Esophagus squamous epithelium (tissue), 5 donors: ENCODE measurements at regions not wholly inside any gene's neighbourhood (a gene's known extent, or its start where the extent isn't known, plus 50 kb on each side); places are given as distances from the start of the nearest gene placed in this dataset.

Experiments used
- DNase-seq: peaks from one replicate; lab custom pipeline; 2025; lab: John Stamatoyannopoulos, UW
- H3K27ac ChIP-seq, 4 donors: fragments of 200-600 bp; sonication (generic); one replicate each; pipeline ENCODE4 v1.5.1; 2016 to 2019; ENCODE audit warnings: mild to moderate bottlenecking in 1 of 4
- H3K27me3 ChIP-seq, 4 donors: fragments of 200-600 bp; sonication (generic); 1 replicate in 3 of 4; 2 replicates in 1 of 4; pipeline versions ENCODE4 v1.5.1 to v1.6.0; 2017 to 2021; ENCODE audit warnings: antibody characterized with exemption in 1 of 4
- H3K36me3 ChIP-seq, 3 donors: fragments of 200-600 bp; sonication (generic); one replicate each; pipeline ENCODE4 v1.5.1; 2016 to 2019
- H3K4me1 ChIP-seq, 3 donors: fragments of 200-600 bp; sonication (generic); one replicate each; pipeline ENCODE4 v1.5.1; 2017 to 2019
- H3K4me3 ChIP-seq, 4 donors: fragments of 200-600 bp; sonication (generic); 1 replicate in 3 of 4; 2 replicates in 1 of 4; pipeline ENCODE4 v1.5.1; 2016 to 2019; ENCODE audit warnings: mild to moderate bottlenecking in 2 of 4, moderate library complexity in 1 of 4
- H3K9me3 ChIP-seq, 3 donors: fragments of 200-600 bp; sonication (generic); one replicate each; pipeline ENCODE4 v1.5.1; 2016 to 2019
- CTCF ChIP-seq, 6 experiments: fragments of 450-650 bp in 4 of 6; fragments of 200-600 bp in 2 of 6; sonication (generic) in 2 of 6; IDR thresholded peaks; one replicate each; pipeline ENCODE4 v1.5.1; 2016 to 2019; ENCODE audit warnings: antibody characterized with exemption in 6 of 6, mild to moderate bottlenecking in 4 of 6, moderate library complexity in 4 of 6
- POLR2A ChIP-seq, 4 donors: fragments of 450-650 bp; IDR thresholded peaks; one replicate each; pipeline ENCODE4 v1.6.1; 2017; ENCODE audit warnings: antibody characterized with exemption in 4 of 4, mild to moderate bottlenecking in 4 of 4, moderate library complexity in 3 of 4
- WGBS, 2 donors: methylation state at CpG; one replicate each; pipeline ENCODE4 v1.1.5; 2018; 5-methylcytosine and 5-hydroxymethylcytosine counted together
- intact Hi-C: fragments of 100-400 bp; cut with DNase I; formaldehyde crosslinking; loops from one replicate; pipeline ENCODE4 v1.15.0; 2022
- donor health status: DM: yes; HTN: yes; CAD: no.

- WGBS, 2 donors, result 81 to 86% methylated on average over 1 of the region's 1 CpG
- Histone ChIP-seq H3K27ac (no peak overlapping the region), H3K4me1 (no peaks in the 10 kb centered on the region), H3K4me3 (no peak overlapping the region), H3K9me3 (no peaks in the 10 kb centered on the region), H3K27me3 (no peaks in the 10 kb centered on the region), H3K36me3 (no peaks in the 10 kb centered on the region)
- intact Hi-C loops, result no loop called here
- TF ChIP-seq POLR2A (IDR thresholded peaks at IDR 0.05), result no peak
- no peak for TF ChIP-seq CTCF (IDR thresholded peaks at IDR 0.05)
- DNase-seq, result no peak
Observed at GRCh38 chr16:65279576-65279975, 157.7 kb upstream of the CDH11 start.

GRCh38 chr16:65278874-65279273 is 157.0 kb upstream of the CDH11 start:
- TF ChIP-seq CTCF (IDR thresholded peaks at IDR 0.05), result no peak
- no peak for TF ChIP-seq POLR2A (IDR thresholded peaks at IDR 0.05)
- H3K27me3 ChIP-seq, result no peaks in the 10 kb centered on the region
- no peak overlapping the region for H3K4me3 ChIP-seq
- no peaks in the 10 kb centered on the region for H3K36me3 ChIP-seq
- no peak overlapping the region for H3K27ac ChIP-seq
- WGBS, 2 donors, result 87 to 93% methylated on average over 4 to 6 of the region's 6 CpGs
- DNase-seq, result no peak
- H3K9me3 ChIP-seq, result no peaks in the 10 kb centered on the region
- intact Hi-C loops, result no loop called here
- H3K4me1 ChIP-seq, result no peaks in the 10 kb centered on the region

- no peaks in the 10 kb centered on the region for H3K27me3 ChIP-seq
- H3K27ac ChIP-seq, result no peak overlapping the region
- no peaks in the 10 kb centered on the region for H3K9me3 ChIP-seq
- no peaks in the 10 kb centered on the region for H3K4me1 ChIP-seq
- H3K36me3 ChIP-seq, result no peaks in the 10 kb centered on the region
- intact Hi-C loops, result no loop called here
- TF ChIP-seq POLR2A (IDR thresholded peaks at IDR 0.05) (no peak), CTCF (IDR thresholded peaks at IDR 0.05) (no peak)
- no peak for DNase-seq
- WGBS, 2 donors, result 23 to 40% methylated on average over 3 of the region's 3 CpGs
- no peak overlapping the region for H3K4me3 ChIP-seq
Observed at GRCh38 chr16:65274566-65274965, 152.7 kb upstream of the CDH11 start.

GRCh38 chr16:65272699-65273414 is 151.0 kb upstream of the CDH11 start:
- no peaks in the 10 kb centered on the region for H3K4me1 ChIP-seq
- H3K9me3 ChIP-seq, result no peaks in the 10 kb centered on the region
- no peak for DNase-seq
- intact Hi-C loops, result no loop called here
- H3K27ac ChIP-seq, result no peak overlapping the region
- no peak overlapping the region for H3K4me3 ChIP-seq
- TF ChIP-seq POLR2A (IDR thresholded peaks at IDR 0.05), result no peak
- no peak for TF ChIP-seq CTCF (IDR thresholded peaks at IDR 0.05)
- no peaks in the 10 kb centered on the region for H3K36me3 ChIP-seq
- H3K27me3 ChIP-seq, result no peaks in the 10 kb centered on the region
- 83 to 89% methylated on average over 4 of the region's 4 CpGs for WGBS, 2 donors

- TF ChIP-seq CTCF (IDR thresholded peaks at IDR 0.05), result no peak
- TF ChIP-seq POLR2A (IDR thresholded peaks at IDR 0.05), result no peak
- Histone ChIP-seq H3K27ac (no peak overlapping the region), H3K4me3 (no peak overlapping the region), H3K9me3 (no peaks in the 10 kb centered on the region), H3K4me1 (no peaks in the 10 kb centered on the region), H3K27me3 (no peaks in the 10 kb centered on the region), H3K36me3 (no peaks in the 10 kb centered on the region)
- intact Hi-C loops, result no loop called here
- no peak for DNase-seq
- WGBS, 2 donors, result 0% methylated on average over 1 of the region's 1 CpG
Observed at GRCh38 chr16:65271996-65272395, 150.1 kb upstream of the CDH11 start.
